ENCODE measurements at regions not wholly inside any gene's neighbourhood (a gene's known extent, or its start where the extent isn't known, plus 50 kb on each side); places are given as distances from the start of the nearest gene placed in this dataset.

- TF ChIP-seq ZNF362 (tag by site-specific recombination; IDR thresholded peaks at IDR 0.05) (no peak), ZNF629 (tag by site-specific recombination; IDR thresholded peaks at IDR 0.05) (no peak)
- TF ChIP-seq, protein P1, sequence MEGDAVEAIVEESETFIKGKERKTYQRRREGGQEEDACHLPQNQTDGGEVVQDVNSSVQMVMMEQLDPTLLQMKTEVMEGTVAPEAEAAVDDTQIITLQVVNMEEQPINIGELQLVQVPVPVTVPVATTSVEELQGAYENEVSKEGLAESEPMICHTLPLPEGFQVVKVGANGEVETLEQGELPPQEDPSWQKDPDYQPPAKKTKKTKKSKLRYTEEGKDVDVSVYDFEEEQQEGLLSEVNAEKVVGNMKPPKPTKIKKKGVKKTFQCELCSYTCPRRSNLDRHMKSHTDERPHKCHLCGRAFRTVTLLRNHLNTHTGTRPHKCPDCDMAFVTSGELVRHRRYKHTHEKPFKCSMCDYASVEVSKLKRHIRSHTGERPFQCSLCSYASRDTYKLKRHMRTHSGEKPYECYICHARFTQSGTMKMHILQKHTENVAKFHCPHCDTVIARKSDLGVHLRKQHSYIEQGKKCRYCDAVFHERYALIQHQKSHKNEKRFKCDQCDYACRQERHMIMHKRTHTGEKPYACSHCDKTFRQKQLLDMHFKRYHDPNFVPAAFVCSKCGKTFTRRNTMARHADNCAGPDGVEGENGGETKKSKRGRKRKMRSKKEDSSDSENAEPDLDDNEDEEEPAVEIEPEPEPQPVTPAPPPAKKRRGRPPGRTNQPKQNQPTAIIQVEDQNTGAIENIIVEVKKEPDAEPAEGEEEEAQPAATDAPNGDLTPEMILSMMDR (tag by site-specific recombination; IDR thresholded peaks at IDR 0.05) = no peak
Observed at GRCh38 chrX:42434458-42435166, 343.4 kb downstream of the PPP1R2C start.

Measured in HEK293 (cell line).